GM18909 (cell line): ENCODE measurements at regions not wholly inside any gene's neighbourhood (a gene's known extent, or its start where the extent isn't known, plus 50 kb on each side); places are given as distances from the start of the nearest gene placed in this dataset.

Experiments
- ATAC-seq: cut with Tn5 transposase; IDR thresholded peaks from one replicate; pipeline ENCODE4 v1.9.1; 2021; ENCODE audit warnings: mild to moderate bottlenecking; ENCODE audit not compliant: unreplicated experiment, poor library complexity

- ATAC-seq = no peak
Observed at GRCh38 chr13:64369121-64369520, 2861.0 kb downstream of the PCDH9 start.

GRCh38 chr13:64362564-64362963, 2867.6 kb downstream of the PCDH9 start:
- ATAC-seq = no peak

GRCh38 chr13:64347664-64348063, 2882.5 kb downstream of the PCDH9 start:
- no peak for ATAC-seq

GRCh38 chr13:64339373-64340063, 2890.6 kb downstream of the PCDH9 start:
- ATAC-seq = no peak

- ATAC-seq = no peak
Observed at GRCh38 chr13:64338671-64339070, 2891.5 kb downstream of the PCDH9 start.

GRCh38 chr13:64333888-64334287, 2896.2 kb downstream of the PCDH9 start:
- no peak for ATAC-seq

GRCh38 chr13:64332048-64332447, 2898.1 kb downstream of the PCDH9 start:
- no peak for ATAC-seq

GRCh38 chr13:64327505-64328194, 2902.5 kb downstream of the PCDH9 start:
- no peak for ATAC-seq

- no peak for ATAC-seq
Observed at GRCh38 chr13:64314331-64314730, 2898.7 kb upstream of the PCDH20 start.

GRCh38 chr13:64311948-64312347, 2896.3 kb upstream of the PCDH20 start:
- no peak for ATAC-seq

GRCh38 chr13:64311112-64311511, 2895.5 kb upstream of the PCDH20 start:
- ATAC-seq = no peak

GRCh38 chr13:64305246-64305645, 2889.6 kb upstream of the PCDH20 start:
- ATAC-seq = no peak

- ATAC-seq = no peak
Observed at GRCh38 chr13:64300239-64300638, 2884.6 kb upstream of the PCDH20 start.

- no peak for ATAC-seq
Observed at GRCh38 chr13:64293923-64294322, 2878.3 kb upstream of the PCDH20 start.

- no peak for ATAC-seq
Observed at GRCh38 chr13:64289702-64290101, 2874.1 kb upstream of the PCDH20 start.

GRCh38 chr13:64283926-64284325, 2868.3 kb upstream of the PCDH20 start:
- no peak for ATAC-seq

GRCh38 chr13:64278493-64278892, 2862.8 kb upstream of the PCDH20 start:
- no peak for ATAC-seq

- no peak for ATAC-seq
Observed at GRCh38 chr13:64277097-64277496, 2861.4 kb upstream of the PCDH20 start.

- ATAC-seq = no peak
Observed at GRCh38 chr13:64276232-64276631, 2860.6 kb upstream of the PCDH20 start.

- ATAC-seq = no peak
Observed at GRCh38 chr13:64274481-64275217, 2859.0 kb upstream of the PCDH20 start.

GRCh38 chr13:64273780-64274179, 2858.1 kb upstream of the PCDH20 start:
- no peak for ATAC-seq
